AG09319 (cell line): ENCODE measurements at regions not wholly inside any gene's neighbourhood (a gene's known extent, or its start where the extent isn't known, plus 50 kb on each side); places are given as distances from the start of the nearest gene placed in this dataset.

ENCODE experiments used
- DNase-seq: peaks from one replicate; pipeline ENCODE4 v3.0.0-alpha.2; 2010; ENCODE audit warnings: low read depth; ENCODE audit errors: extremely low read depth
- TF ChIP-seq, protein P1 (sequence below): IDR thresholded peaks from 2 replicates; pipeline ENCODE4 v1.5.1; 2011; ENCODE audit warnings: low read depth, mild to moderate bottlenecking, inconsistent platforms, low read length, moderate library complexity

DNA sequence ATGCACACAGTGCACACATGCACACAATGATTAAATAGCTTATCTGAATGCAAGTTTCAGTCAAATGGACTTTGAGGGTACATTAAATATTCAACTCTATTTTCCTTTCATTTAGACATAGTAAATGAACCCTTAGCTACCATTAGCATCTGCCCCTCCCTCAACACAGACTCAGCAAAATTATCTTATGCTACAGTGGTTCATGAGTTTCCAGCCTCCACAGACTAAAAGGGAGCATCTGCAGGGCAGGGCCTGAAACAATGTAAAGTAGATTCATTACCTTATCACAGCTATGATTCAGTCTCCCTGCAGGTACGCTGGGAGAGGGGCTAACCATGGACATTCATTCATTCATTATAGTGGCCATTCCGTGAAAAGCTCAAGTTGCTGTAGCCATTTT is 329.1 kb downstream of the VGLL3 start:
- TF ChIP-seq, protein P1, sequence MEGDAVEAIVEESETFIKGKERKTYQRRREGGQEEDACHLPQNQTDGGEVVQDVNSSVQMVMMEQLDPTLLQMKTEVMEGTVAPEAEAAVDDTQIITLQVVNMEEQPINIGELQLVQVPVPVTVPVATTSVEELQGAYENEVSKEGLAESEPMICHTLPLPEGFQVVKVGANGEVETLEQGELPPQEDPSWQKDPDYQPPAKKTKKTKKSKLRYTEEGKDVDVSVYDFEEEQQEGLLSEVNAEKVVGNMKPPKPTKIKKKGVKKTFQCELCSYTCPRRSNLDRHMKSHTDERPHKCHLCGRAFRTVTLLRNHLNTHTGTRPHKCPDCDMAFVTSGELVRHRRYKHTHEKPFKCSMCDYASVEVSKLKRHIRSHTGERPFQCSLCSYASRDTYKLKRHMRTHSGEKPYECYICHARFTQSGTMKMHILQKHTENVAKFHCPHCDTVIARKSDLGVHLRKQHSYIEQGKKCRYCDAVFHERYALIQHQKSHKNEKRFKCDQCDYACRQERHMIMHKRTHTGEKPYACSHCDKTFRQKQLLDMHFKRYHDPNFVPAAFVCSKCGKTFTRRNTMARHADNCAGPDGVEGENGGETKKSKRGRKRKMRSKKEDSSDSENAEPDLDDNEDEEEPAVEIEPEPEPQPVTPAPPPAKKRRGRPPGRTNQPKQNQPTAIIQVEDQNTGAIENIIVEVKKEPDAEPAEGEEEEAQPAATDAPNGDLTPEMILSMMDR: no peak
- no peak for DNase-seq

DNA sequence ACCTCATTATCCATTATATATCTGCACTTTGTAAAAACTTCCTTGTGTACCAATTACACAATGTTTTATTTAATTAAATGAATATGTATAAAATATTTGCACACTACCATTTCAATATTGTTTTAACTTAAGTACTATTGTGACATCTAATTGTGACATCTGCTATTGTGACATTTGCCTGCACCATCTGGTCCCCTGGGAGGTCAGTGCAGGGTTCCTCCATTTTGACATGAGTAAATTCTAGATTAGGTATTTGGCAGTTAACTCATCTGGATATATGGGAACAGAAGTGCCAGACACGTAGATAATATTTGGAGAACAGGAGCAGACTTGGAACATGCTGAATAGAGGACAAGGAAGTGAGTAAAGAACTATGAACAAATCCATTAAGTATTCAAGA is 332.1 kb downstream of the VGLL3 start:
- no peak for DNase-seq
- TF ChIP-seq, protein P1: no peak

DNA sequence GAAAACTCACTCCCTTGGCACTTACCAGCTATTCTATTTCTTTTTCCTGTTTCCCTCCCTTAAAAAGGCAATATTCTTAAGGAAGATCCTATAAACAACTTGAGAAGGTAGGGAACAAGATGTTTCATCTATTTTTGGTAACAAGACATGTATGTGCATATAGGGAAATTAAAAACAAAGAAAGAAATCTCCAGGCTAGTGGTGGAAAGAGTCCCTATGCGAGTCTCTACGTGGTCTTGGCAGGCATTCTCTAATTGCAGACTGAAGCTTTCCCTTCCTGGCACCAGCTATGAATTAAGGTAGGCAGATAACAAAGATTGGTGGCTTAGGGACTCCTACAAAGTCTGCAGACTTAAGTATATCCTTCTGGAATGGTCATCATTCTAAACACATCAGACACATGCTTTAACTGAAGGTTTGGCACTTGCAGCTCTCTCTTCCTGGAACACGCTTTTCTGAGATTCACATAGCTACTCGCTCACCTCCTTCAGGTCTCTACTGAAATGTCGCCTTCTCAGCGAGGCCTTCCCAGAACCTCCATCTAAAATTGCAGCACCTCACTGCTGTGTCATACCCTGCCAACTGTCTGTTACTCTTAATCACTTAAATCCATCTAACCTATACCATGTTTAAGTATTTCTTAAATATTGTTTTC is 336.0 kb downstream of the VGLL3 start:
- DNase-seq: no peak
- TF ChIP-seq, protein P1: no peak

DNA sequence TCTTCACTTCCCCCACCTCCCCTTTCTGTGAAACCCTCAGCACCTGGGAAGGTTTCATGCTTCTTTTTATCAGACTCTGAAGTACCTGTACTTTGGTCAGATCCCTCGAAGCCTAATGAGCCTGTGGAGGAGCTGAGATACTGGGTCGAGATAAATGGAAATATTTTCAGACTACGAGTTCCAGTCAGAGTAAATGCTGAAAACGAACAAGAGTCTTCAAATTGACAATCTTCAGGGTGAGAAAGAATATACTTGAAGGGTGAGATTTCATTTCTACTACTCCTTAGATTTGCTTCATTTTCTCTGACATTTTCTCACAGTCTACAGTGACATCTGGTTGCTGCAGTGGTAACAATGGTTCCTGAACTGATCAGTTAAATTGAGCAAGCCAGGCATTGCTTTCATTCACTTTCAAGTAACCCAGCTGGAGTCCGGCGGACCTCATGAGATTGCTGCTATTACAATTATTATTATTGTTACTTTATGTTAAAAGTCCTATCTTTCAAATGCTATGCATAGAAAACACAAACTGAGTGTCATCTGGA is 337.2 kb downstream of the VGLL3 start:
- TF ChIP-seq, protein P1: no peak
- no peak for DNase-seq

DNA sequence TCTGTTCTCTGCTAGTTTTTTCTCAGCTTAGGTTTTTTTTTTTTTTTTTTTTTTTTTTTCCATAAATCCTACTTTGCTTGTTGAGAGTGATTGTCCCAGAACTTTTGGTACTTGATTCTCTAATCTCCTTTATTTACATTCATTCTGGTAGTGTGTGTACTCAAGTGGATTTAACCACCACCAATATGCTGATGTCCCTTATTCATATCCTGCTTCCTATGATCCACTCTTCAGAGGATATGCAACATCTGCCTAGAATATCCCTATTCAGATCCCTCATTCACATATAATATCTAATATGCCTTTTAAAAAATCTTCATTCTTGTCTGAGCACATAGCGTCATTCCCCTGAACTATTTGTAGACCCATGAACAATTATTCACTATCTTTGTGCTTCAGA is 342.9 kb downstream of the VGLL3 start:
- TF ChIP-seq, protein P1: no peak
- DNase-seq: no peak

DNA sequence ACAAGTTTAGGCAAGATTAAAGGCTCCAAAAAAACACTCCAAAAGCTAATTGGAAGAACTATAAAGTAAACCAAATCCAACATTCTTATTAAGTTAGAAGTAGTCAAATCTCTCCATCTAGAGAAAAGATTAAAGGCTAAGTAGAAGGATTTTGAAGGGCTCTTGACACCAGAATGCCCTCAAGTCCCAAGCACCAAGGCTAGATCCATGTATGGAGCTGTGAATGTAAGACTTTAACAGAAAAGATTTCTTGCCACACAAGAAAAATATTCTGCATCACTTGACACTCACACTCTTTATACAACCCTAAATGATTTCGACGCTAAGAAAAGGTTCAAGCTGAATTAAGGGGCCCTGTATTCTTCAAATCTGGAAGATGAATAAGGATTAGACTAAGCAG is 345.2 kb downstream of the VGLL3 start:
- TF ChIP-seq, protein P1: no peak
- no peak for DNase-seq

DNA sequence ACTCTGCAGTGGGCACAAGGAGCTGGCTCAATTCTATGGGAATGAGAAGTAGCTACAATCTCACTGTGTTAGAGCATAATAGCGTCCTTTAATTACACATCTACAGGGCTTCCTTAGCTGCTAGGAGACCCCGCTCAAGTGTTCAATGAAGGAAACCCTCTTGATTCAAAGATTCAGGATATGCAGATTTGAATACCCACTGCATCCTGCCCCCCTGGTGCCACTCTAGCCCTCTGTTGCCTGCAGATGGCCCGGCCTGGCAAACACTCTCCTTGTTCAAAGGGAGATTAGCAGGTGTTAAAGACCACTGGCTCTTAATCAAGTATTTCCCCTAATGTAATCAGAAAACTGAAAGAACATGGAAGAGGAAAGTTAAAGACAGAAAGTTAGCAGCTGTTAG is 356.6 kb downstream of the VGLL3 start:
- no peak for DNase-seq
- TF ChIP-seq, protein P1: no peak
